CD4-positive, CD25-positive, alpha-beta regulatory T cell (primary cell): ENCODE measurements at regions not wholly inside any gene's neighbourhood (a gene's known extent, or its start where the extent isn't known, plus 50 kb on each side); places are given as distances from the start of the nearest gene placed in this dataset.

Source experiments
- ATAC-seq, 2 donors: fragments of 150-1000 bp; cut with Tn5 transposase; one replicate each; pipeline ENCODE4 v1.10.0; 2021; ENCODE audit warnings: low read depth in 2 of 2, moderate number of reproducible peaks in 2 of 2, moderate library complexity in 1 of 2
- DNase-seq, 3 donors: peaks; one replicate each; pipeline versions ENCODE4 v3.0.0 to v3.0.0-alpha.2; 2012 to 2022; ENCODE audit warnings: mixed read lengths in 1 of 3
- H3K27ac ChIP-seq: one replicate; pipeline ENCODE4 v1.7.0; 2013; ENCODE audit warnings: mild to moderate bottlenecking, low read length; ENCODE audit not compliant: insufficient read depth, poor library complexity, severe bottlenecking
- H3K27me3 ChIP-seq: one replicate; pipeline ENCODE4 v1.7.0; 2013; ENCODE audit warnings: low read length; ENCODE audit not compliant: control insufficient read depth, insufficient read depth
- H3K36me3 ChIP-seq: one replicate; pipeline ENCODE4 v1.7.0; 2013; ENCODE audit warnings: mild to moderate bottlenecking, low read length, moderate library complexity; ENCODE audit not compliant: control insufficient read depth, insufficient read depth
- H3K4me1 ChIP-seq: 2 replicates; pipeline ENCODE4 v1.7.0; 2013; ENCODE audit warnings: mild to moderate bottlenecking, low read length; ENCODE audit not compliant: insufficient read depth, control insufficient read depth, poor library complexity, severe bottlenecking
- H3K4me3 ChIP-seq: one replicate; pipeline ENCODE4 v1.7.0; 2013; ENCODE audit warnings: low read depth, mild to moderate bottlenecking, low read length, moderate library complexity
- H3K9me3 ChIP-seq, 2 experiments: 1 replicate in 1 of 2; 2 replicates in 1 of 2; pipeline ENCODE4 v1.7.0; 2013; ENCODE audit warnings: low read length in 2 of 2, mild to moderate bottlenecking in 1 of 2, moderate library complexity in 1 of 2; ENCODE audit not compliant: control insufficient read depth in 2 of 2
- H3K27ac Mint-ChIP-seq, 3 donors: one replicate each; pipeline ENCODE4 v1.8.0; 2020 to 2022; ENCODE audit warnings: mild to moderate bottlenecking in 3 of 3, mixed read lengths in 3 of 3, moderate library complexity in 2 of 3
- H3K27me3 Mint-ChIP-seq: one replicate; pipeline ENCODE4 v1.8.0; 2022; ENCODE audit warnings: mild to moderate bottlenecking, mixed read lengths
- H3K36me3 Mint-ChIP-seq: one replicate; pipeline ENCODE4 v1.8.0; 2020; ENCODE audit warnings: mixed read lengths
- H3K4me1 Mint-ChIP-seq, 4 donors: one replicate each; pipeline ENCODE4 v1.8.0; 2020 to 2022; ENCODE audit warnings: mixed read lengths in 4 of 4, mild to moderate bottlenecking in 1 of 4
- H3K4me3 Mint-ChIP-seq, 4 donors: one replicate each; pipeline ENCODE4 v1.8.0; 2020 to 2022; ENCODE audit warnings: mild to moderate bottlenecking in 4 of 4, mixed read lengths in 4 of 4, moderate library complexity in 3 of 4
- H3K9me3 Mint-ChIP-seq, 7 donors: one replicate each; pipeline ENCODE4 v1.8.0; 2020 to 2022; ENCODE audit warnings: mixed read lengths in 7 of 7, mild to moderate bottlenecking in 3 of 7, moderate library complexity in 2 of 7

DNA sequence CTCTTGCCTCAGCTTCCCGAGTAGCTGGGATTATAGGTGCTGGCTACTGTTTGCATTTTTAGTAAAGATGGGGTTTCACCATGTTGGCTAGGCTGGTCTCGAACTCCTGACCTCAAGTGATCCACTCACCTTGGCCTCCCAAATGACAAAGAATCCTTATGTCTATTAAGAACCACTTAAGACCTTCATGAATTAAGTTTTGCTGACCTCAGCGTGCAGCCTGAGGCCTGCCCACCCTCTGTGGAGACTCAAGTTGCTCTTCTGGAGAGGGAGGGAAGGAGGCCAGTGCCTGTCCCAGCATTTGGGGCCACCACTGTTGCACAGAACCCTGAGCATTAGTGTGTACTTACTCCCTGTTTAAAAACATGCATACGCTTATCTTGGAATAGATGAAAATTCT, 313.3 kb downstream of the FGF9 start:
- Mint-ChIP-seq H3K27me3 (no peaks in the 10 kb centered on the region), H3K4me1 (no peaks in the 10 kb centered on the region), H3K9me3 (no peaks in the 10 kb centered on the region), H3K4me3 (no peak overlapping the region), H3K27ac (peak overlapping the region in 1 of 3 donors; percentile 55), H3K36me3 (no peaks in the 10 kb centered on the region)
- H3K36me3 ChIP-seq: no peaks in the 10 kb centered on the region
- no peaks in the 10 kb centered on the region for H3K9me3 ChIP-seq
- no peaks in the 10 kb centered on the region for H3K4me1 ChIP-seq
- no peak overlapping the region for H3K4me3 ChIP-seq
- no peak overlapping the region for H3K27ac ChIP-seq
- ATAC-seq (no peak), DNase-seq (no peak)
- no peaks in the 10 kb centered on the region for H3K27me3 ChIP-seq

GRCh38 chr13:21986602-21987001, 315.7 kb downstream of the FGF9 start:
- Mint-ChIP-seq H3K9me3 (no peaks in the 10 kb centered on the region), H3K27me3 (no peaks in the 10 kb centered on the region), H3K27ac (peak overlapping the region in 1 of 3 donors; percentile 42), H3K4me3 (no peak overlapping the region), H3K36me3 (no peaks in the 10 kb centered on the region), H3K4me1 (no peaks in the 10 kb centered on the region)
- Histone ChIP-seq H3K4me3 (no peak overlapping the region), H3K9me3 (no peaks in the 10 kb centered on the region), H3K27me3 (no peaks in the 10 kb centered on the region), H3K4me1 (no peaks in the 10 kb centered on the region), H3K27ac (no peak overlapping the region), H3K36me3 (no peaks in the 10 kb centered on the region)
- DNase-seq: no peak
- ATAC-seq: no peak

DNA sequence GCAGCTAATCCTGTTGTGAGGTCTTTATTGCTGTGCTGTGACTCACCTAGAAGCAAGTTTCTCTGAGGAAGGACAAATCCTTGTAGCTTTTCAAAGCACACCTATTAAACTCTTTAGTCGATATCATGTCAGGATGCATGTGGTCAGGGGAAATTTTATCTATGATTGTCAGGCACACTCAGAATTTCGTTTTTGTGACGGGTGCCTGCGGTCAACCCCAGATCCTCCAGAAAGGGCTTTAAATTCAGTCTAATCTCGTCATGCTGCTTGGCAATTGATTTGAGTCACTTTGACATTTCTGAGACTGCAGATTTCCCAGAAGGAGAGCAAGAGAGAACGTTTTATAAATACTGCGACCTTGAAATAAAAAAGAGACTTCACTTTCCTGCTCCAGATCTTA, 316.9 kb downstream of the FGF9 start:
- Mint-ChIP-seq H3K36me3 (no peaks in the 10 kb centered on the region), H3K4me1 (no peaks in the 10 kb centered on the region), H3K4me3 (no peak overlapping the region), H3K9me3 (no peaks in the 10 kb centered on the region), H3K27ac (peak overlapping the region in 1 of 3 donors; percentile 24), H3K27me3 (no peaks in the 10 kb centered on the region)
- H3K4me1 ChIP-seq: no peaks in the 10 kb centered on the region
- ATAC-seq (no peak), DNase-seq (no peak)
- H3K27me3 ChIP-seq: no peaks in the 10 kb centered on the region
- H3K4me3 ChIP-seq: no peak overlapping the region
- H3K27ac ChIP-seq: no peak overlapping the region
- no peaks in the 10 kb centered on the region for H3K9me3 ChIP-seq
- H3K36me3 ChIP-seq: no peaks in the 10 kb centered on the region

GRCh38 chr13:21988624-21989023, 317.8 kb downstream of the FGF9 start:
- Mint-ChIP-seq H3K27me3 (no peaks in the 10 kb centered on the region), H3K4me1 (no peaks in the 10 kb centered on the region), H3K4me3 (no peak overlapping the region), H3K36me3 (no peaks in the 10 kb centered on the region), H3K27ac (peak overlapping the region in 1 of 3 donors; percentile 24), H3K9me3 (no peaks in the 10 kb centered on the region)
- Histone ChIP-seq H3K4me3 (no peak overlapping the region), H3K36me3 (no peaks in the 10 kb centered on the region), H3K27me3 (no peaks in the 10 kb centered on the region), H3K9me3 (no peaks in the 10 kb centered on the region), H3K27ac (no peak overlapping the region), H3K4me1 (no peaks in the 10 kb centered on the region)
- DNase-seq (no peak), ATAC-seq (no peak)

GRCh38 chr13:21996049-21996448, 325.2 kb downstream of the FGF9 start:
- no peaks in the 10 kb centered on the region for H3K36me3 ChIP-seq
- H3K9me3 ChIP-seq: no peaks in the 10 kb centered on the region
- H3K27me3 ChIP-seq: peaks cover 5% of the 10 kb centered on the region
- peaks cover 0 to 3% (median 0%) of the 10 kb centered on the region in 7 donors for H3K9me3 Mint-ChIP-seq
- H3K27me3 Mint-ChIP-seq: peaks cover 11% of the 10 kb centered on the region
- H3K27ac ChIP-seq: no peak overlapping the region
- no peak overlapping the region for H3K4me3 ChIP-seq
- peaks cover 0 to 3% (median 0%) of the 10 kb centered on the region in 4 donors for H3K4me1 Mint-ChIP-seq
- no peaks in the 10 kb centered on the region for H3K36me3 Mint-ChIP-seq
- ATAC-seq (no peak), DNase-seq (no peak)
- H3K4me3 Mint-ChIP-seq: no peak overlapping the region
- no peaks in the 10 kb centered on the region for H3K4me1 ChIP-seq
- no peak overlapping the region for H3K27ac Mint-ChIP-seq

- H3K4me1 ChIP-seq: no peaks in the 10 kb centered on the region
- H3K27me3 Mint-ChIP-seq: peaks cover 11% of the 10 kb centered on the region
- peaks cover 5% of the 10 kb centered on the region for H3K27me3 ChIP-seq
- DNase-seq (no peak), ATAC-seq (no peak)
- H3K4me3 Mint-ChIP-seq: no peak overlapping the region
- no peaks in the 10 kb centered on the region for H3K36me3 ChIP-seq
- H3K27ac ChIP-seq: no peak overlapping the region
- peaks cover 0 to 3% (median 0%) of the 10 kb centered on the region in 7 donors for H3K9me3 Mint-ChIP-seq
- H3K4me1 Mint-ChIP-seq: peaks cover 0 to 3% (median 0%) of the 10 kb centered on the region in 4 donors
- H3K36me3 Mint-ChIP-seq: no peaks in the 10 kb centered on the region
- no peak overlapping the region for H3K4me3 ChIP-seq
- H3K27ac Mint-ChIP-seq: peak overlapping the region in 1 of 3 donors; percentile 32
- H3K9me3 ChIP-seq: no peaks in the 10 kb centered on the region
These were observed 326.9 kb downstream of the FGF9 start for GRCh38 chr13:21997726-21998125.

DNA sequence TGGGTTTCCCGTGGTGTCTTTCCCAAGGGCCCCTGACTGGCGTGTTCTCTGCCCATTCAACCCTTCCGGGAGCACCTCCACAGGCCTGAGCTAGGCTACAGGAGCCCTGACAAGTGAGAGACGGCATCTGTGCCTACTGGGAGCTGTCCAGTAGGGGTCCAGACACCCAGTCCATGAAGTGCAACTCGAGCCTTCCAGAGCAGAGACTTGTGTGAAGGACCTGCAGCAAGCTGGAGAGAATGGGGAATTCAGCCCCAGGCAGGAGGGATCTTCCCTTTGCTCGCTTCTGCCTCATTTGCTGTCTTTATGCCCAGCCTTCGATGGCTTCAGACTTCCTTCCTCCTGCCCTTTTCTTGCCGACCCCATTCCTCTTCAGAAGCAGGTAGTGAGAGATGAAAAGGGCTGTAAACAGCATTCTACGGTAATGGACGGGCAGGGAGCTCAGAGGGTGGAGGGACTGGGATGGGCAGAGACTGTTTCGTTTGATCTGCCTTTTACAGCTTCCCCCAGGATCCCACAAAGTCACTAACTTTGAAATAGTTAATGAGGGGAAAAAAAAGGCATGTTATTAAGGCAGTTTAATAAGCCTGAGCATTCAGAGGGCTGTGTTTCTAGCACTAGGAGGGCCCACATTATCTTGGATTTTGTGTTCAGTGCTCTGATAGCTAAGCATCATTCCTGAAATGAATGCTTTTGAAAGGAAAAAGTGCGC, 327.6 kb downstream of the FGF9 start:
- H3K9me3 Mint-ChIP-seq: peaks cover 0 to 3% (median 0%) of the 10 kb centered on the region in 7 donors
- H3K27me3 ChIP-seq: peaks cover 5% of the 10 kb centered on the region
- H3K4me3 ChIP-seq: no peak overlapping the region
- H3K4me1 Mint-ChIP-seq: peaks cover 0 to 3% (median 0%) of the 10 kb centered on the region in 4 donors
- H3K27ac ChIP-seq: no peak overlapping the region
- no peak overlapping the region for H3K4me3 Mint-ChIP-seq
- H3K27me3 Mint-ChIP-seq: peaks cover 11% of the 10 kb centered on the region
- H3K36me3 Mint-ChIP-seq: no peaks in the 10 kb centered on the region
- no peaks in the 10 kb centered on the region for H3K36me3 ChIP-seq
- H3K4me1 ChIP-seq: no peaks in the 10 kb centered on the region
- peak overlapping the region in 1 of 3 donors; percentile 32 for H3K27ac Mint-ChIP-seq
- no peaks in the 10 kb centered on the region for H3K9me3 ChIP-seq
- ATAC-seq (no peak), DNase-seq (no peak)

DNA sequence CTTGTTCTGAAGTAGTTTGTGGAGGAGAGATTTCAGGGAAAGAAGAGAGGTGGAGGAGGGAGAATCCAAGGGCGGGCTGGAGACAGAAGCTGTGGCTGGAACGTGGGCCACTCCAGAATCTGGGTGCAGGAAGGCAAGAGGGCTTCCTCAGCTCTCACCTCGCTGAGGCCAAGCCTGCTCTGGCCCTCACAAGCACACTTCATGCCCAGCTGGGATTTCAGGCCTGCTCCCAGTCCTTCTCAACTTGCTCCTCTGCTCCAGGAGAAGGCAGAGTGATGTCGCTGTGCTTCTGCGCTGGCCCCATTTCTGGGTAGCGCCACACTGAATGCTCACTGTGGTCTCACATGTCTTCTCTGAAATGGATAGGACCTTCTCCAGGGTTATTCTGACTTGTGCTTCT, 328.8 kb downstream of the FGF9 start:
- Mint-ChIP-seq H3K4me1 (peaks cover 0 to 3% (median 0%) of the 10 kb centered on the region in 4 donors), H3K9me3 (peaks cover 0 to 3% (median 0%) of the 10 kb centered on the region in 7 donors), H3K4me3 (no peak overlapping the region), H3K36me3 (no peaks in the 10 kb centered on the region), H3K27me3 (peaks cover 11% of the 10 kb centered on the region), H3K27ac (no peak overlapping the region)
- Histone ChIP-seq H3K36me3 (no peaks in the 10 kb centered on the region), H3K4me1 (no peaks in the 10 kb centered on the region), H3K9me3 (no peaks in the 10 kb centered on the region), H3K27me3 (peaks cover 5% of the 10 kb centered on the region), H3K27ac (no peak overlapping the region), H3K4me3 (no peak overlapping the region)
- DNase-seq: no peak
- ATAC-seq: no peak
